Spleen (tissue), 11 donors: ENCODE measurements at regions not wholly inside any gene's neighbourhood (a gene's known extent, or its start where the extent isn't known, plus 50 kb on each side); places are given as distances from the start of the nearest gene placed in this dataset.

Experiments used
- DNase-seq: peaks from one replicate; pipeline ENCODE4 v3.0.0-alpha.2; 2020
- H3K27ac ChIP-seq, 8 donors: fragments of 200-600 bp; sonication (generic) in 7 of 8; 1 replicate in 4 of 8; 2 replicates in 4 of 8; pipeline versions ENCODE4 v1.5.0 to v1.8.0; 2016 to 2021; ENCODE audit warnings: inconsistent platforms in 4 of 8, mild to moderate bottlenecking in 4 of 8, moderate library complexity in 1 of 8
- H3K27me3 ChIP-seq, 7 donors: fragments of 200-600 bp; sonication (generic) in 6 of 7; replicated peaks in 1 of 7; 1 replicate in 4 of 7; 2 replicates in 3 of 7; pipeline versions ENCODE4 v1.5.0 to v1.8.0; 2016 to 2021; ENCODE audit warnings: inconsistent platforms in 3 of 7, mild to moderate bottlenecking in 1 of 7
- H3K36me3 ChIP-seq, 6 donors: fragments of 200-600 bp; sonication (generic) in 5 of 6; 1 replicate in 4 of 6; 2 replicates in 2 of 6; pipeline versions ENCODE4 v1.5.0 to v1.8.0; 2016 to 2021; ENCODE audit warnings: inconsistent platforms in 2 of 6
- H3K4me1 ChIP-seq, 6 donors: fragments of 200-600 bp; sonication (generic) in 5 of 6; 1 replicate in 3 of 6; 2 replicates in 3 of 6; pipeline versions ENCODE4 v1.5.0 to v1.8.0; 2016 to 2021; ENCODE audit warnings: inconsistent platforms in 3 of 6
- H3K4me3 ChIP-seq, 8 donors: fragments of 200-600 bp; sonication (generic) in 7 of 8; 1 replicate in 4 of 8; 2 replicates in 4 of 8; pipeline versions ENCODE4 v1.5.0 to v1.8.0; 2016 to 2021; ENCODE audit warnings: inconsistent platforms in 4 of 8, mild to moderate bottlenecking in 4 of 8, moderate library complexity in 2 of 8
- H3K9me3 ChIP-seq, 8 donors: fragments of 200-600 bp; sonication (generic) in 7 of 8; 1 replicate in 4 of 8; 2 replicates in 4 of 8; pipeline versions ENCODE4 v1.5.0 to v1.8.0; 2016 to 2021; ENCODE audit warnings: inconsistent platforms in 4 of 8
- POLR2A ChIP-seq, 3 donors: fragments of 450-650 bp; IDR thresholded peaks; one replicate each; pipeline ENCODE4 v1.5.1; 2017; ENCODE audit warnings: antibody characterized with exemption in 3 of 3, mild to moderate bottlenecking in 1 of 3
- POLR2AphosphoS5 ChIP-seq, 3 donors: sonication (generic); formaldehyde crosslinking; IDR thresholded peaks; one replicate each; pipeline ENCODE4 v1.5.1; 2017; ENCODE audit warnings: antibody characterized with exemption in 3 of 3
- WGBS, 5 donors: extraction: QIAGEN DNeasy Blood & Tissue Kit in 3 of 5; methylation state at CpG; one replicate each; pipeline versions ENCODE4 v1.1.5 to v1.1.7; 2013 to 2018; 5-methylcytosine and 5-hydroxymethylcytosine counted together
- intact Hi-C: fragments of 100-400 bp; cut with DNase I; formaldehyde crosslinking; loops from one replicate; pipeline ENCODE4 v1.15.0; 2023; ENCODE audit warnings: low total_unique reads
- TF ChIP-seq, protein P1 (sequence below), 11 experiments: fragments of 200-600 bp in 7 of 11; fragments of 450-650 bp in 4 of 11; sonication (generic) in 4 of 11; IDR thresholded peaks in 8 of 11; conservative IDR thresholded peaks in 3 of 11; 1 replicate in 7 of 11; 2 replicates in 4 of 11; pipeline versions ENCODE4 v1.4.0 to v1.8.0; 2016 to 2021; ENCODE audit warnings: antibody characterized with exemption in 11 of 11, inconsistent platforms in 4 of 11, mild to moderate bottlenecking in 1 of 11
- donor health status: healthy with polysubstance abuse.
- donor health status: DM: no; HTN: no; CAD: no; lungs with moderate emphysema.
- donor health status: DM: no; HTN: no; CAD: no.
- donor health status: Bipolar disorder and iron deficiency.
- donor health status: healthy.
- donor health status: DM: no; HTN: no; CAD: no.
- donor health status: DM: yes; HTN: yes; CAD: no.

DNA sequence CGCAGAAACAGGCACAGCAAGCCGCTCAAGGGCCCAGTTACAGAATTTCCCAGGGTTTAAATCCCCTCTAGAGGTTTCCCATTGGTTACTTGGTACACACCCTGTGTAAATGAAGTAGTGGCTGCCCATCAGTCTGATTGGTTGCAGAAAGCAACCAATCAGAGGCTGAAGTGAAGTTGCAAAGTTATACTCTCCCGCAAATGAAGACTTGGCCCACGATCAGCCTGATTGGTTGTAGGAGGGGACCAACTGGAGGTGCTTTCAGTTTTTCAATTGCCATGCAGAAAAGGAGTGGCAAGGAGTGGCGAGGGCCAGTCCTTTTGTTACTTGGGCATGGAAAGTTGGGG, 909.2 kb upstream of the AUTS2 start:
- intact Hi-C loops: no loop called here
- Histone ChIP-seq H3K9me3 (peaks cover 0 to 32% (median 7%) of the 10 kb centered on the region in 8 donors), H3K36me3 (no peaks in the 10 kb centered on the region), H3K4me3 (no peak overlapping the region), H3K4me1 (no peaks in the 10 kb centered on the region), H3K27me3 (peaks cover 0 to 3% (median 0%) of the 10 kb centered on the region in 7 donors), H3K27ac (no peak overlapping the region)
- WGBS, 5 donors: 84 to 91% (median 86%) methylated on average over 5 of the region's 5 CpGs
- no peak for TF ChIP-seq POLR2AphosphoS5 (IDR thresholded peaks at IDR 0.05)
- TF ChIP-seq, protein P1, sequence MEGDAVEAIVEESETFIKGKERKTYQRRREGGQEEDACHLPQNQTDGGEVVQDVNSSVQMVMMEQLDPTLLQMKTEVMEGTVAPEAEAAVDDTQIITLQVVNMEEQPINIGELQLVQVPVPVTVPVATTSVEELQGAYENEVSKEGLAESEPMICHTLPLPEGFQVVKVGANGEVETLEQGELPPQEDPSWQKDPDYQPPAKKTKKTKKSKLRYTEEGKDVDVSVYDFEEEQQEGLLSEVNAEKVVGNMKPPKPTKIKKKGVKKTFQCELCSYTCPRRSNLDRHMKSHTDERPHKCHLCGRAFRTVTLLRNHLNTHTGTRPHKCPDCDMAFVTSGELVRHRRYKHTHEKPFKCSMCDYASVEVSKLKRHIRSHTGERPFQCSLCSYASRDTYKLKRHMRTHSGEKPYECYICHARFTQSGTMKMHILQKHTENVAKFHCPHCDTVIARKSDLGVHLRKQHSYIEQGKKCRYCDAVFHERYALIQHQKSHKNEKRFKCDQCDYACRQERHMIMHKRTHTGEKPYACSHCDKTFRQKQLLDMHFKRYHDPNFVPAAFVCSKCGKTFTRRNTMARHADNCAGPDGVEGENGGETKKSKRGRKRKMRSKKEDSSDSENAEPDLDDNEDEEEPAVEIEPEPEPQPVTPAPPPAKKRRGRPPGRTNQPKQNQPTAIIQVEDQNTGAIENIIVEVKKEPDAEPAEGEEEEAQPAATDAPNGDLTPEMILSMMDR (IDR thresholded peaks at IDR 0.05 in 8 of 11, conservative IDR thresholded peaks at IDR 0.05 in 3 of 11): no peak
- no peak for TF ChIP-seq POLR2A (IDR thresholded peaks at IDR 0.05)
- no peak for DNase-seq

DNA sequence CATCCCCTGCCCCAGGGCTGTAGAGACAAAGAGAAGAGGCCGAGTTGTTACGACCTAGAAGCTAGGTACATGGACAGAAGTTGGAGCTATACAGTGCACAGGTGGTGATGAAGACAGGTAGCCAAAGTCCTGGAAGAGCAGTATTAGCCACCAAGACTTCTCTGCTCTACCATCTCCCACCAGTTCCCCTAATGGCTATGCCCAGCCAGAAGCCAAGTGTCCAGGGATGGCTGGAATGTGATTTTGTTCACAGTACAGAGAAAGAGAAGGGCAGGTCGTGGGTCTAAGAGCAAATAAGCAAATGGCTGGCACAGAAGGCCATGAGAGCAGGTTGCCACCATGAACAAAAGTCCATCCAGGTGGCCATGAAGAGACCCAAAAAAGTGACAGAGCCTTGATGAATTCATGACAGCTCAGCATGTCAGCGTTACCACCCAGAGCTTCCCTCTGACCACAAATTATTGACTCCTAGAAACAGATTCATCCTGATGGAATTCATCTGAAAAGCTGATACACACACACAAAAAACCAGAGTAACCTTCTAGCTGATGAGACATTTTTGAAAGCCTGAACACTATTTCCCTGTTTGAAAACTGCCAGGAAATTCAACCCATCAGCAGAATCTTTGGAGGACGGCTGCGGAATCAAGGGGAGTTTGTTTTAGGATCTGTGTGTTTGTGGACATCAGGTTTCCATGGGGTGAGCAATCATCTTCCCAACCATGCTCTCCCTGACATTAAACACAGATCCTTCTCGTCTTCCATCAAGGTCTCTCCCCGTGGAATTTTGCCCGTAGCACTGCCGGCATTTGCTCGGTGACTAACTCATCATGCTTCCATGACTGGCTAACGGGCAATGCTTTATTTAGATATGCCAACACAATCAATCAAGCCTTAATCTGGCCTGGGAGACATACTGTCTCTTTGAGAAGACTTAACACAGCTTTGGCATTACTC, 906.7 kb upstream of the AUTS2 start:
- 75 to 81% (median 76%) methylated on average over 12 of the region's 12 CpGs for WGBS, 5 donors
- Histone ChIP-seq H3K4me1 (no peaks in the 10 kb centered on the region), H3K27me3 (no peaks in the 10 kb centered on the region), H3K9me3 (peaks cover 0 to 40% (median 7%) of the 10 kb centered on the region in 8 donors), H3K36me3 (no peaks in the 10 kb centered on the region), H3K4me3 (no peak overlapping the region), H3K27ac (no peak overlapping the region)
- intact Hi-C loops: no loop called here
- DNase-seq: no peak
- TF ChIP-seq POLR2A (IDR thresholded peaks at IDR 0.05): no peak
- TF ChIP-seq POLR2AphosphoS5 (IDR thresholded peaks at IDR 0.05): no peak
- TF ChIP-seq, protein P1 (IDR thresholded peaks at IDR 0.05 in 8 of 11, conservative IDR thresholded peaks at IDR 0.05 in 3 of 11): no peak

- Histone ChIP-seq H3K9me3 (peaks cover 0 to 43% (median 7%) of the 10 kb centered on the region in 8 donors), H3K4me3 (no peak overlapping the region), H3K4me1 (no peaks in the 10 kb centered on the region), H3K36me3 (no peaks in the 10 kb centered on the region), H3K27me3 (no peaks in the 10 kb centered on the region), H3K27ac (no peak overlapping the region)
- DNase-seq: no peak
- intact Hi-C loops: no loop called here
- WGBS, 5 donors: 72 to 87% (median 76%) methylated on average over 4 of the region's 4 CpGs
- TF ChIP-seq POLR2AphosphoS5 (IDR thresholded peaks at IDR 0.05): no peak
- TF ChIP-seq, protein P1 (IDR thresholded peaks at IDR 0.05 in 8 of 11, conservative IDR thresholded peaks at IDR 0.05 in 3 of 11): no peak
- no peak for TF ChIP-seq POLR2A (IDR thresholded peaks at IDR 0.05)
These were observed 905.8 kb upstream of the AUTS2 start for GRCh38 chr7:68692511-68692910.

GRCh38 chr7:68694656-68695055, 903.6 kb upstream of the AUTS2 start:
- DNase-seq: no peak
- no peaks in the 10 kb centered on the region for H3K36me3 ChIP-seq
- H3K27ac ChIP-seq: no peak overlapping the region
- 25 to 49% (median 29%) methylated on average over 1 of the region's 1 CpG for WGBS, 5 donors
- no peak overlapping the region for H3K4me3 ChIP-seq
- intact Hi-C loops: no loop called here
- no peaks in the 10 kb centered on the region for H3K4me1 ChIP-seq
- peaks cover 0 to 54% (median 7%) of the 10 kb centered on the region in 8 donors for H3K9me3 ChIP-seq
- no peaks in the 10 kb centered on the region for H3K27me3 ChIP-seq
- TF ChIP-seq POLR2A (IDR thresholded peaks at IDR 0.05) (no peak), POLR2AphosphoS5 (IDR thresholded peaks at IDR 0.05) (no peak)
- TF ChIP-seq, protein P1 (IDR thresholded peaks at IDR 0.05 in 8 of 11, conservative IDR thresholded peaks at IDR 0.05 in 3 of 11): no peak
